Bronchial epithelial cell (primary cell): ENCODE measurements at regions not wholly inside any gene's neighbourhood (a gene's known extent, or its start where the extent isn't known, plus 50 kb on each side); places are given as distances from the start of the nearest gene placed in this dataset.

Experiments used
- DNase-seq: peaks from one replicate; pipeline ENCODE4 v3.0.0-alpha.2; 2010; ENCODE audit warnings: low read depth
- FAIRE-seq: peaks from 2 replicates; lab custom pipeline; 2011; peaks lifted over from hg19 to GRCh38; lab: Jason Lieb, UNC
- H3K27me3 ChIP-seq: 2 replicates; pipeline ENCODE4 v1.5.1; 2011; ENCODE audit warnings: low read length; ENCODE audit not compliant: control insufficient read depth, insufficient read depth
- H3K36me3 ChIP-seq: 2 replicates; pipeline ENCODE4 v1.5.1; 2011; ENCODE audit warnings: low read length; ENCODE audit not compliant: control insufficient read depth, insufficient read depth
- H3K4me3 ChIP-seq: 2 replicates; pipeline ENCODE4 v1.5.1; 2011; ENCODE audit warnings: mild to moderate bottlenecking, low read depth, low read length, control low read depth
- CTCF ChIP-seq: IDR thresholded peaks from 2 replicates; pipeline ENCODE4 v1.5.1; 2011; ENCODE audit warnings: mild to moderate bottlenecking, moderate library complexity, low read length, control low read depth, inconsistent platforms; ENCODE audit not compliant: insufficient read depth, severe bottlenecking

DNA sequence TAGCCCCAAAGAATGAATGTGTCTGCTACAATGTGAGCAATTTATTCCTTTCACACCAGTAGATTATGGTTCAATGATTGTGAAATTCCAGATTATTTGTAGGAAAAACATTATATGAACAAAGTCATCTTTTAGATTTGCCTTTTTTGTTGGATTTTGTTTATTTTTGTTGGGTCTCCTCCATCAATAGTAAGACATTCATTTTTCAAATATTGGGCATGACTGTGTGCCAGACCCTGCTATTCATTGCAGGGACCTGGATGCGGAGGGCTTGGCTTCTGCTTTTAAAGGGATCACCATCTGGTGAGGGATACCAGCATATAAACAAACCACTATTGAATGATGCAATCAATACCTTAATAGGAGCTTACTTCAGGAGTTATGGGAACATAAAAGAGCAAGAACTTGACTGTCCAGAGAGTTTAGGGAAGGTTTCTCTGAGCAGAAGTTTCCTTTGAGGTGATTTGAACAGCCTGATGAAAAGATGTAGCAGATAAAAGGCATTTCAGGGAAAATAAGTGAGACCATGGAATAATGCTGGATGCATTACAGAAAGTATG lies 486.7 kb downstream of the EPHA4 start:
- peaks cover 2% of the 10 kb centered on the region for H3K27me3 ChIP-seq
- H3K4me3 ChIP-seq, result no peak overlapping the region
- no peak for TF ChIP-seq CTCF
- no peaks in the 10 kb centered on the region for H3K36me3 ChIP-seq
- DNase-seq (no peak), FAIRE-seq (no peak)

- no peak for FAIRE-seq
- no peak overlapping the region for H3K4me3 ChIP-seq
- TF ChIP-seq CTCF, result no peak
- H3K36me3 ChIP-seq, result no peaks in the 10 kb centered on the region
- peaks cover 2% of the 10 kb centered on the region for H3K27me3 ChIP-seq
- DNase-seq, result no peak
These were observed 486.2 kb downstream of the EPHA4 start for GRCh38 chr2:221085936-221086335.

DNA sequence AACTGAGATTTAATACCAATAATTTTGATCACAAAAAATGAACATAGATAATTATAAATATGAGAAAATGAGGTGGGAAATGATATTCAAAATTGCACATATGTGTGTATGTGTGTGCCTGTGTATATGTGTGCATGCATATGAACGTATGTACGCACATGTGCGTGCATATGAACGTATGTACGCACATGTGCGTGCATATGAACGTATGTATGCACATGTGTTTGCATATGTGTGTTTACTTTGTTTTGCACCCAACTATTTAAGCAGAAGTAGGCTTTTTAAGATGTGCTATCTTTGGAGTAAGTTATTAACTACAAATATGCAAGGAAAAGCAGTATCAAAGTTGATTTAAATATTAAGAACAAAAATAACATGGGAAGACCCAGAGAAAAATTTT lies 484.3 kb downstream of the EPHA4 start:
- no peak for TF ChIP-seq CTCF
- FAIRE-seq (no peak), DNase-seq (no peak)
- peaks cover 2% of the 10 kb centered on the region for H3K27me3 ChIP-seq
- H3K36me3 ChIP-seq, result no peaks in the 10 kb centered on the region
- no peak overlapping the region for H3K4me3 ChIP-seq

DNA sequence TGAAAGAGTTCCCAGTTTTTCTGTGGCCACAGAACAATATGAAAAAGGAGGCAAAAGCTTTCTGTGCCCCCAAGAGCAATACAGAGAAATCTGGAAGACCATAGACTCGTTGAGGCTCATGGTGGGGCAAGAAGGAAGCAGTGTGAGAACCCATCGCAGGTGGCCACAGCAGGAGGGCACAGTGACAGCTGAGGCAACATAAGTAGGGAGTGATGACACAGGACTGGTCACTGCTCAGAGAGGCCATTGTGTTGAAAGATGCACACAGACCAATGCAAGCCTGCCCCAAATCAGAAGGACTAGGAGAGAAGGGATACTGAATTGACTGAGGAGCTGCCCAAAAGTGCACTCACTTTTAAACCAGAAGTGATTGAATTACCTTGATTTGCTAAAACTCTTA lies 483.6 kb downstream of the EPHA4 start:
- Histone ChIP-seq H3K36me3 (no peaks in the 10 kb centered on the region), H3K4me3 (no peak overlapping the region), H3K27me3 (peaks cover 2% of the 10 kb centered on the region)
- FAIRE-seq (no peak), DNase-seq (no peak)
- no peak for TF ChIP-seq CTCF

DNA sequence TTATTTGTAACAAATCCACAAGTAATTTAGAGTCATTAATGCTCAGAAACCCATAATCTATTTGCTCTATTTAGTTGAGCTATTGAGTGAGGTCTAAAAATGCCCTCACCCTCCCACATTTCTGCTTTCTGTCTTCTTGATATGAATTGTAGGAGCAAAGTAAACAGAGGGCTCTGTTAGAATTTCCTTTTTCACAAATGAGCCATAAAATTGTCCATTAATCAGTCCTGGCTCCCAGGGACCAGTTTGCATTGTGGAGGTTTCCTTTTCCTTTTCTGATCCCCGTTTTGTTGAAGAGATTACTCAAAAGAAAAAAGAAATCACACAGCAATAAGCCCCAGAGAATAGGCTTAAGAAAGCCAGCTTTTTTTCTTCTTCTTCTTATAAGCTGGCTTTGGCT lies 476.7 kb downstream of the EPHA4 start:
- no peak overlapping the region for H3K4me3 ChIP-seq
- no peak for TF ChIP-seq CTCF
- no peak for FAIRE-seq
- H3K27me3 ChIP-seq, result no peaks in the 10 kb centered on the region
- no peaks in the 10 kb centered on the region for H3K36me3 ChIP-seq
- DNase-seq, result no peak
